Tibial nerve (tissue), 4 donors: ENCODE measurements at regions not wholly inside any gene's neighbourhood (a gene's known extent, or its start where the extent isn't known, plus 50 kb on each side); places are given as distances from the start of the nearest gene placed in this dataset.
"Not testable (repeated sequence)": the region's sequence is repeated elsewhere in the genome, so short reads cannot be mapped to it uniquely, and the experiment has no call there.

ENCODE experiments used
- EP300 ChIP-seq, 2 donors: sonication (generic); formaldehyde crosslinking; IDR thresholded peaks; one replicate each; pipeline ENCODE4 v1.6.1; 2017; ENCODE audit warnings: antibody characterized with exemption in 2 of 2, mild to moderate bottlenecking in 1 of 2
- POLR2A ChIP-seq, 2 donors: fragments of 450-650 bp; IDR thresholded peaks; one replicate each; pipeline ENCODE4 v1.6.1; 2017; ENCODE audit warnings: antibody characterized with exemption in 2 of 2, mild to moderate bottlenecking in 2 of 2, moderate library complexity in 2 of 2
- TF ChIP-seq, protein P1 (sequence below), 5 experiments: fragments of 200-600 bp in 3 of 5; fragments of 450-650 bp in 2 of 5; sonication (generic) in 3 of 5; IDR thresholded peaks; one replicate each; pipeline ENCODE4 v1.5.1; 2016 to 2019; ENCODE audit warnings: antibody characterized with exemption in 5 of 5, mild to moderate bottlenecking in 3 of 5, moderate library complexity in 2 of 5

DNA sequence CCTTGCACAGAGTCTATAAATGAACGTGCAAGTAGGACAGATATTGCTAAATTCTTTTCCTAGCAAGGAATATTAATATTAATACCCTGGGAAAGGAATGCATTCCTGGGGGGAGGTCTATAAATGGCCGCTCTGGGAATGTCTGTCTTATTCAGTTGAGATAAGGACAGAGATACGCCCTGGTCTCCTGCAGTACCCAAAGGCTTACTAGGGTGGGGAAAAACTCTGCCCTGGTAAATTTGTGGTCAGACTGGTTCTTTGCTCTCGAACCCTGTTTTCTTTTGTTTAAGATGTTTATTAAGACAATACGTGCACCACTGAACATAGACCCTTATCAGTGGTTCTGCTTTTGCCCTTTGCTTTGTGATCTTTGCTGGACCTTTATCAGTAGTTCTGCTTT is 122.0 kb downstream of the ART5 start:
- TF ChIP-seq, protein P1, sequence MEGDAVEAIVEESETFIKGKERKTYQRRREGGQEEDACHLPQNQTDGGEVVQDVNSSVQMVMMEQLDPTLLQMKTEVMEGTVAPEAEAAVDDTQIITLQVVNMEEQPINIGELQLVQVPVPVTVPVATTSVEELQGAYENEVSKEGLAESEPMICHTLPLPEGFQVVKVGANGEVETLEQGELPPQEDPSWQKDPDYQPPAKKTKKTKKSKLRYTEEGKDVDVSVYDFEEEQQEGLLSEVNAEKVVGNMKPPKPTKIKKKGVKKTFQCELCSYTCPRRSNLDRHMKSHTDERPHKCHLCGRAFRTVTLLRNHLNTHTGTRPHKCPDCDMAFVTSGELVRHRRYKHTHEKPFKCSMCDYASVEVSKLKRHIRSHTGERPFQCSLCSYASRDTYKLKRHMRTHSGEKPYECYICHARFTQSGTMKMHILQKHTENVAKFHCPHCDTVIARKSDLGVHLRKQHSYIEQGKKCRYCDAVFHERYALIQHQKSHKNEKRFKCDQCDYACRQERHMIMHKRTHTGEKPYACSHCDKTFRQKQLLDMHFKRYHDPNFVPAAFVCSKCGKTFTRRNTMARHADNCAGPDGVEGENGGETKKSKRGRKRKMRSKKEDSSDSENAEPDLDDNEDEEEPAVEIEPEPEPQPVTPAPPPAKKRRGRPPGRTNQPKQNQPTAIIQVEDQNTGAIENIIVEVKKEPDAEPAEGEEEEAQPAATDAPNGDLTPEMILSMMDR (IDR thresholded peaks at IDR 0.05) = not testable (repeated sequence)
- TF ChIP-seq POLR2A, EP300 (IDR thresholded peaks at IDR 0.05): not testable (repeated sequence)
